DOHH2 (cell line): ENCODE measurements at regions not wholly inside any gene's neighbourhood (a gene's known extent, or its start where the extent isn't known, plus 50 kb on each side); places are given as distances from the start of the nearest gene placed in this dataset.

Experiments used
- EZH2phosphoT487 ChIP-seq: fragments of 200-600 bp; sonication (generic); IDR thresholded peaks from 2 replicates; pipeline ENCODE4 v1.6.1; 2017; ENCODE audit warnings: borderline replicate concordance, mild to moderate bottlenecking, antibody characterized with exemption, low read length, moderate library complexity, mixed read lengths
- TF ChIP-seq, protein P1 (sequence below): fragments of 200-600 bp; sonication (generic); IDR thresholded peaks from one replicate; pipeline ENCODE4 v1.5.1; 2014; ENCODE audit warnings: antibody characterized with exemption, mild to moderate bottlenecking, low read depth, low read length; ENCODE audit not compliant: poor library complexity, severe bottlenecking

DNA sequence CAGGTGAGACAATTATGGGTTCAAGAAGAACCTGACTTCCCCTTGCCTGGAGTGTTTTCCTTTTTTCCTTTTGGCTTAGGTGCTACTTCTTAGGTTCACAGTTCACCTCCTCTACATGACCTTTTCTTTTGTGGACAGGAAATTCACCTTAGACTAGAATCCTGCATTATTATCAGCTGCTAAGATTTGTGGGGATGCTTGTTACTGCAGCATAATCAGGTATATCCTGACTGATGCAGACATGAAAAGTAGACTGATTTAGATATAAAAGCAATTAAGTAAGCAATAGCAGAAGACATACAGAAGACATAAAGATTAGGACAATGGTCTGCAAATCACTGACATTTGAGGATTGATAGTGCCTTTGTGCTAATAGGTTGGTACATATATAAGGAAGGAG, 168.3 kb downstream of the SALL1 start:
- TF ChIP-seq, protein P1, sequence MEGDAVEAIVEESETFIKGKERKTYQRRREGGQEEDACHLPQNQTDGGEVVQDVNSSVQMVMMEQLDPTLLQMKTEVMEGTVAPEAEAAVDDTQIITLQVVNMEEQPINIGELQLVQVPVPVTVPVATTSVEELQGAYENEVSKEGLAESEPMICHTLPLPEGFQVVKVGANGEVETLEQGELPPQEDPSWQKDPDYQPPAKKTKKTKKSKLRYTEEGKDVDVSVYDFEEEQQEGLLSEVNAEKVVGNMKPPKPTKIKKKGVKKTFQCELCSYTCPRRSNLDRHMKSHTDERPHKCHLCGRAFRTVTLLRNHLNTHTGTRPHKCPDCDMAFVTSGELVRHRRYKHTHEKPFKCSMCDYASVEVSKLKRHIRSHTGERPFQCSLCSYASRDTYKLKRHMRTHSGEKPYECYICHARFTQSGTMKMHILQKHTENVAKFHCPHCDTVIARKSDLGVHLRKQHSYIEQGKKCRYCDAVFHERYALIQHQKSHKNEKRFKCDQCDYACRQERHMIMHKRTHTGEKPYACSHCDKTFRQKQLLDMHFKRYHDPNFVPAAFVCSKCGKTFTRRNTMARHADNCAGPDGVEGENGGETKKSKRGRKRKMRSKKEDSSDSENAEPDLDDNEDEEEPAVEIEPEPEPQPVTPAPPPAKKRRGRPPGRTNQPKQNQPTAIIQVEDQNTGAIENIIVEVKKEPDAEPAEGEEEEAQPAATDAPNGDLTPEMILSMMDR, result no peak
- TF ChIP-seq EZH2phosphoT487, result no peak
